Common myeloid progenitor, CD34-positive (primary cell): ENCODE measurements at regions not wholly inside any gene's neighbourhood (a gene's known extent, or its start where the extent isn't known, plus 50 kb on each side); places are given as distances from the start of the nearest gene placed in this dataset.

ENCODE experiments used
- CTCF ChIA-PET: fragments of 350-600 bp; sonication (Branson Sonifier 250); formaldehyde crosslinking; loops from one replicate; lab custom pipeline; 2021; ENCODE audit warnings: antibody characterized with exemption; lab: Charles Lee
- POLR2A ChIA-PET: fragments of 350-600 bp; sonication (Branson Sonifier 250); formaldehyde crosslinking; loops from one replicate; lab custom pipeline; 2021; ENCODE audit warnings: antibody characterized with exemption; lab: Charles Lee
- DNase-seq, 3 donors: peaks; one replicate each; pipeline versions ENCODE4 v3.0.0 to v3.0.0-alpha.2; 2013
- H3K27ac ChIP-seq, 2 experiments: 1 replicate in 1 of 2; 2 replicates in 1 of 2; pipeline ENCODE4 v1.7.0; 2013; ENCODE audit warnings: inconsistent platforms in 2 of 2, low read length in 2 of 2, mild to moderate bottlenecking in 2 of 2, low read depth in 1 of 2, moderate library complexity in 1 of 2; ENCODE audit not compliant: severe bottlenecking in 2 of 2, insufficient read depth in 1 of 2, poor library complexity in 1 of 2
- H3K27me3 ChIP-seq, 5 experiments: replicated peaks in 2 of 5; 1 replicate in 3 of 5; 2 replicates in 2 of 5; pipeline versions ENCODE4 v1.6.1 to v1.7.0; 2013; ENCODE audit warnings: low read length in 4 of 5, mild to moderate bottlenecking in 2 of 5, moderate library complexity in 2 of 5, inconsistent platforms in 1 of 5; ENCODE audit not compliant: insufficient read depth in 5 of 5, control insufficient read depth in 4 of 5
- H3K36me3 ChIP-seq, 4 experiments: 1 replicate in 2 of 4; 2 replicates in 2 of 4; pipeline versions ENCODE4 v1.6.1 to v1.7.0; 2013; ENCODE audit warnings: low read length in 3 of 4, control low read depth in 1 of 4, mild to moderate bottlenecking in 1 of 4; ENCODE audit not compliant: control insufficient read depth in 4 of 4, insufficient read depth in 4 of 4
- H3K4me1 ChIP-seq, 4 experiments: 1 replicate in 3 of 4; 2 replicates in 1 of 4; pipeline versions ENCODE4 v1.6.1 to v1.7.1; 2013; ENCODE audit warnings: low read length in 3 of 4, mild to moderate bottlenecking in 3 of 4, control low read depth in 1 of 4, inconsistent platforms in 1 of 4, moderate library complexity in 1 of 4; ENCODE audit not compliant: control insufficient read depth in 4 of 4, insufficient read depth in 4 of 4; ENCODE audit errors: control extremely low read depth in 1 of 4
- H3K4me3 ChIP-seq, 7 experiments: 1 replicate in 4 of 7; 2 replicates in 3 of 7; pipeline versions ENCODE4 v1.5.1 to v1.7.0; 2013; ENCODE audit warnings: mild to moderate bottlenecking in 7 of 7, low read length in 6 of 7, moderate library complexity in 6 of 7, inconsistent platforms in 2 of 7, low read depth in 2 of 7, control low read depth in 1 of 7; ENCODE audit not compliant: insufficient read depth in 4 of 7, control insufficient read depth in 1 of 7; ENCODE audit errors: extremely low read depth in 1 of 7
- H3K9me3 ChIP-seq, 5 experiments: 1 replicate in 4 of 5; 2 replicates in 1 of 5; pipeline versions ENCODE4 v1.6.1 to v1.7.1; 2013; ENCODE audit warnings: low read length in 4 of 5, mild to moderate bottlenecking in 2 of 5, inconsistent platforms in 1 of 5, low read depth in 1 of 5, moderate library complexity in 1 of 5; ENCODE audit not compliant: control insufficient read depth in 4 of 5, insufficient read depth in 2 of 5; ENCODE audit errors: control extremely low read depth in 1 of 5
- WGBS: methylation state at CpG from one replicate; pipeline ENCODE4 v1.1.5; 2013; ENCODE audit not compliant: insufficient coverage; 5-methylcytosine and 5-hydroxymethylcytosine counted together

GRCh38 chr5:41574391-41574790, 64.0 kb upstream of the PLCXD3 start:
- no peak for DNase-seq
- H3K9me3 ChIP-seq = no peaks in the 10 kb centered on the region
- ChIA-PET POLR2A (no interaction called here), CTCF (no interaction called here)
- no peaks in the 10 kb centered on the region for H3K4me1 ChIP-seq
- no peak overlapping the region for H3K27ac ChIP-seq
- H3K4me3 ChIP-seq = no peak overlapping the region
- no peaks in the 10 kb centered on the region for H3K27me3 ChIP-seq
- H3K36me3 ChIP-seq = no peaks in the 10 kb centered on the region
- WGBS = 50% methylated on average over 1 of the region's 2 CpGs
